Activated T-helper 1 cell treated with Interleukin-2 at 50 U/mL for 16 hours (primary cell): ENCODE measurements at regions not wholly inside any gene's neighbourhood (a gene's known extent, or its start where the extent isn't known, plus 50 kb on each side); places are given as distances from the start of the nearest gene placed in this dataset.
"Not testable (repeated sequence)": the region's sequence is repeated elsewhere in the genome, so short reads cannot be mapped to it uniquely, and the experiment has no call there.

ENCODE experiments used
- DNase-seq: peaks from one replicate; pipeline ENCODE4 v3.0.0-alpha.2; 2020; ENCODE audit warnings: low read depth

GRCh38 chr22:19599626-19600243 is 75.5 kb upstream of the CLDN5 start:
- DNase-seq: no peak

- not testable (repeated sequence) for DNase-seq
Observed at GRCh38 chr22:19603346-19603745, 79.1 kb upstream of the CLDN5 start.

GRCh38 chr22:19603767-19604166 is 79.6 kb upstream of the CLDN5 start:
- no peak for DNase-seq

DNA sequence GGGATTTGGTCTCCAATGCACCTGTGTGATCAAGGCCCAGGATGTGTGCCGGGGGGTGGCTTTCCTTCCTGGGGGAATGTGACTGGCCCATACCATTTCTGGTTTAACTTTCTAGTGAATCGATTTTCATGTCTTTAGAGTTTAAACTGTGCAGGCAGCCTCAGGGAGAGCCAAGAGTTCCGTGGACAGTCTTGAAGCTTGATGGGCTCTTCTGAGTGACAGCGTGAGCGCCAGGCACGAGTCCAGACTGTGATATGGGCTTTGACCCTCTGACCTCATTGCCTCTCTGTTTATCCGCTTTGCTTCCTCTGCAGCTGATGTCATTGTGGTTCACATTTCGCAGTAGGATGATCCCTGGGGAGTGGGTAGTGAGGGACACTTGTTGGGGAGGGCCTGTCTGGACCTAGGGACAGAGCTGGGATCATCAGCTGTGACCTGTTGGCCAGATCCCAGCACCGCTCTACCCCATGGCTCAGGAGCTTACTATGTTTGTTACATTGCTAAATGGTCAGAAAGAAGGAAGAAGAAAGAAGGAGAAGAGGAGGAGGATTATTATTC is 80.6 kb upstream of the CLDN5 start:
- DNase-seq: no peak

GRCh38 chr22:19605508-19606331 is 81.5 kb upstream of the CLDN5 start:
- no peak for DNase-seq

GRCh38 chr22:19606332-19607191 is 82.4 kb upstream of the CLDN5 start:
- DNase-seq: no peak

DNA sequence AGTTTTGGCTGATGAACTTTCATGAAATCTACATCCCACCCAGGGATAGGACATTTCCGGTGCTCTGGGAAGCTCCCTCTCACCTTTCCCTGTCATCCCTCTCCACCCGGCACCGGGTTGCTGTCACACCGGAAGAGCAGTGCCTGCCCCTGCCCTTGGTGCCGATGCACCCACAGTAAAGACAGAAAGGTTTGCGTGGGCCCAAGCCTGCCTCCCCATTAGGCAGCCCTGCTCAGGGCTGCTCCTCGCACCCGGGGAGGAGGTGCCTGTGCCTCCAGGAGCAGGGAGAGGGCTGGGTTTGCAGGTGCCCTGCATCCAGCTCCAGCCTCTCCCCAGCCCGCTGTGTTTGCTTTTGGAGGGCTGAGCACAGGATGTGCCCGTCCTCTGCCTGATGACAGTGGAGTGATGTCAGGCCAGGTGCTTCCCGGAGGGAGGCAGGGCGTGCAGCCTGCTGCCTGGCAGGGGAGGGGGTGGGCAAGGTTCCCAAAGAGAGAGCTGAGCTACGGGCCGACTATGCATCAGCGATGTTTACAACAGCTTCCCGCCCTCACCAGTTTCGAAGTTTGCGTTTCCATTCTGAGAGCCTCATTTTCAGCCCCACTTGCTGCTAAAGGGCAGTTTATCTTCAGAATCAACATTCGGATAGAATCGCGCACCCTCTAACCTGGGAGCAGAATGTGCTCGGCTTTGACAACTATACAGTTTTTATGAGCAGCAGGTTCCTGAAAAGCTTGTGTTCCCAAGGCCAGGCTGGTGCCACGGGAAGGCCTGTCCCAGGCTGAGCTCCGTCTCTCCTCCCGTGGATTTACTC is 83.2 kb upstream of the CLDN5 start:
- DNase-seq: peak; percentile 7

- no peak for DNase-seq
Observed at GRCh38 chr22:19608003-19608690, 83.9 kb upstream of the CLDN5 start.

DNA sequence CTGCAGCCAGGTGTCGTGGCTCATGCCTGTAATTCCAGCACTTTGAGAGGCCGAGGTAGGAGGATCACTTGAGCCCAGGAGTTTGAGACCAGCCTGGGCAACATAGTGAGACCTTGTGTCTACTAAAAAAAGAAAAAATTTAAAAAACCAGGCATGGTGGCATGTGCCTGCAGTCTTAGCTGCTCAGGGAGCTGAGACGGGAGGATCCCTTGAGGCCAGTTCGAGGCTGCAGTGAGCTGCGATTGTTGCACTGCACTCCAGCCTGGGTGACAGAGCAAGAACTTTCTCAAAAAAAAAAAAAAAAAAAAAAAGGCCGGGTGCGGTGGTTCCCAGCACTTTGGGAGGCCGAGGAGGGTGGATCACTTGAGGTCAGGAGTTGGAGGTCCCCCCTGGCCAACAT is 85.5 kb upstream of the CLDN5 start:
- DNase-seq: not testable (repeated sequence)

- no peak for DNase-seq
Observed at GRCh38 chr22:19610518-19611253, 86.5 kb upstream of the CLDN5 start.

DNA sequence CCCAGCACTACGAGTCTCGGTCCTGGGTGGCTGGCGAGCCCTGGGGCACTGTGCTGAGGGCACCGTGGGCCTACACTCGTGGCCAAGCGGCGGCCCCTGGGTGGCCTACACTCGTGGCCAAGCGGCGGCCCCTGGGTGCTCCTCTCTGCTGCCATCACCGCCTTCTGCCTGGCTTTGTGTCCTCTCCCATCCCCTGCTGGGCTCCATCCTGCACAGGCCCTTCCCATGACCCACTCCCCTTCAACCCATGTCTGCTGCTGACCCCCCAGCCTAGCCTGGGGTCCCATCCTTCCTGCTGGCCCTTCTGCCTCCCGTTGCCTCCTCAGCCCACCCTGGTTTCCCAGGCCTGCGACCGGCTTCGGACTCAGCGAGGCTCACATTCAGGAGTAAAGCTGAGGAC is 87.4 kb upstream of the CLDN5 start:
- DNase-seq: no peak

DNA sequence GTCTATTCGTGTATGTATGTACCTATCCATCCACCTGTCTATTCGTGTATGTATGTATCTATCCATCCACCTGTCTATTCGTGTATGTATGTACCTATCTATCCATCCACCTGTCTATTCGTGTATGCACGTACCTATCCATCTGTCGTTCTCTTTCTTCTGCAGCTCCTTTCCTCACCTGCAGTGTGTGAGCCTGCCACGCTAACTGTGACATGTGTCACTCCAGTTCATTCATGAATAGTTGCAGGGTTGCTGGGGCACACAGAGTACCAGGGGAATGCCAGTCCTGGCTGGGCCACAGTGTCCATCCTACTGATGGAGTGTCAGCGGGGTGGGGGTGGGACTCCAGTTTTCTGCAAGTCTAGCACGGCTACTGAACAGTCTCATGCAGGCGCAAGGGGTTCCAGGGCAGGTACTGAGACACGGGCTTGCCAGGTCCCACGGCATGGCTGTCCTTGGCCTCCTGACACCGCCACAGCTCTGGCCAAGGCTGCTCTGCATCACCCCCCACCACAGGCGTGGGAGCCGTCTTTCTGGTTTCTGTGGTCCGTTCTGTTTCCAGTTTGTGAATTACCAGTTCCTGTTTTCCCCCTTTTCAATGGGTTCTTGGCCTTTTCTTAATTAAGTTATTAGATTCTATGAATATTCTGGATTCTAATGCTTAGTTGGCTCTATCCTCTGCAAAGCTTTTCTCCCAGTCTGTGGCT is 88.8 kb upstream of the CLDN5 start:
- DNase-seq: no peak

DNA sequence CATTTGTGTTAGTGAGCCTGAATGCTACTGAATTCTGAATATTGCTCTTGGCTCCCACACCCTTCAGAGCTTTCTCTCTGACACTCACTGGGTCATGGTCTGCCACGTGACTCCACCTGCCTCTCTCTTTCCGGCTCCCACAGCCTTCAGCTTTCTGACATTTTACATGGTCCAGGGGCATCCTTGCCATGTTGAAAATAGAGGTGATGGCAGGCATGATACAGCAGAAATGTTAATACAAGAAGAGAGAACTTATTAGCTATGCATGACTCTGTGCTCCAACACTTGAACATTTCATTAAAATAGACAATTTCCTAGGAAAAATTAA is 90.3 kb upstream of the CLDN5 start:
- DNase-seq: no peak

DNA sequence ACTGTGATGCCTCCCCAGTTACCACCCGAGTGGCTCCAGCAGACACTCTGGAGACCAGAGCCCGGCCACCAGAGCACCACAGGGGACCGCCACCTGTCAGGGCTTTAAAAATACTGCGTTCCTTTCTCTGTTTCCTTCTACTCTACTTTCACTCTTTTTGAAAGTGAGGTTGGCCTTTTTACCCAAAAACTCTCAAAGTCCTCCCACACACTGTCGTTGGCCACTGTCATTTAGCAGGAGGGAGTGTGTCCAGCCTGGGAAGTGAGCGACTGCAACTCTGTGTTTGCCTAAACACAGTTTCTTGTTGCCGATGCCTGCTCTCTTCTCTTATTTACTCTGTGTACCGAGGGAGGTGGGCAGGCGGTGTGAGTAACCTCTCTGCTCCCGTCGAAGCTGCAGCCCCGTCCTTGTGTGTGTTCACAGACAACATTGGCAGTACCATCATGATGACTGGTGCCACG is 90.8 kb upstream of the CLDN5 start:
- DNase-seq: no peak

DNA sequence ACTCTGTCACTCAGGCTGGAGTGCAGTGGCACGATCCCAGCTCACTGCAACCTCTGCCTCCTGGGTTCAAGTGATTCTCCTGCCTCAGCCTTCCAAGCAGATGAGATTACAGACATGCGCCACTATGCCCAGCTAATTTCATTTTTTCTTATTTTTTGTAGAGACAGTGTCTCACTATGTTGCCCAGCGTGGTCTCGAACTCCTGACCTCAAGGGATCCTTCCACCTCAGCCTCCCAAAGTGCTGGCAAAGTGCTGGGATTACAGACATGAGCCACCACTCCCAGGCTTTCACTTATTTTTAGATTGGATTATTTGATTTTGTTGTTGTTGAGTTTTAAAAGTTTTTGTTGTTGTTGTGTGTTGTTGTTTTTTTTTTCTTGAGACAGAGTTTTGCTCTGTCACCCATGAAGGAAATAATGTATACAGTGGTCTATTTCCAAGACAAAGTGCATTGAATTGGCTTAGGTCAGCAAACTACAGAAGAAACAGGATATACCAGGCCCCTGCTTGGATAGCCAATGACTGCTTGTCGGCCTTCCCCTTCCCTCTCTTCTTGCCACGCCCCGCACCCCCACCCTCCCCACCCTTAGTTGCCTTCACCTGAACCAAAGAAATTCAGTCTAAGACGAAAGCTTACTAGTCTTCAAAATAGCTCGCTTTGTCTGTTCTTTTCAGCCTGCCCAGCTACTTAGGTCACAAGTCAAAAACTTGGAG is 91.8 kb upstream of the CLDN5 start:
- no peak for DNase-seq

GRCh38 chr22:19619144-19620009 is 94.9 kb upstream of the SEPTIN5 start:
- DNase-seq: no peak

- DNase-seq: no peak
Observed at GRCh38 chr22:19620742-19621371, 93.4 kb upstream of the SEPTIN5 start.
